Suprapubic skin (tissue), 4 donors: ENCODE measurements at regions not wholly inside any gene's neighbourhood (a gene's known extent, or its start where the extent isn't known, plus 50 kb on each side); places are given as distances from the start of the nearest gene placed in this dataset.
"Not testable (repeated sequence)": the region's sequence is repeated elsewhere in the genome, so short reads cannot be mapped to it uniquely, and the experiment has no call there.

Source experiments
- DNase-seq, 2 donors: peaks; one replicate each; pipeline ENCODE4 v3.0.0-alpha.2; 2019; ENCODE audit warnings: low spot score in 2 of 2
- H3K27ac ChIP-seq: fragments of 200-600 bp; sonication (generic); one replicate; pipeline ENCODE4 v1.5.1; 2019
- H3K27me3 ChIP-seq: fragments of 200-600 bp; sonication (generic); one replicate; pipeline ENCODE4 v1.5.1; 2019
- H3K36me3 ChIP-seq: fragments of 200-600 bp; sonication (generic); one replicate; pipeline ENCODE4 v1.5.1; 2019
- H3K4me1 ChIP-seq: fragments of 200-600 bp; sonication (generic); one replicate; pipeline ENCODE4 v1.5.1; 2019
- H3K4me3 ChIP-seq: fragments of 200-600 bp; sonication (generic); one replicate; pipeline ENCODE4 v1.5.1; 2019; ENCODE audit warnings: mild to moderate bottlenecking
- H3K9me3 ChIP-seq: fragments of 200-600 bp; sonication (generic); one replicate; pipeline ENCODE4 v1.5.1; 2019
- EP300 ChIP-seq: sonication (generic); formaldehyde crosslinking; IDR thresholded peaks from one replicate; pipeline ENCODE4 v1.6.1; 2017; ENCODE audit warnings: antibody characterized with exemption
- POLR2A ChIP-seq, 2 donors: fragments of 450-650 bp; IDR thresholded peaks; one replicate each; pipeline ENCODE4 v1.6.1; 2017; ENCODE audit warnings: antibody characterized with exemption in 2 of 2, mild to moderate bottlenecking in 2 of 2, moderate library complexity in 2 of 2
- POLR2AphosphoS5 ChIP-seq, 3 donors: sonication (generic); formaldehyde crosslinking; IDR thresholded peaks; one replicate each; pipeline ENCODE4 v1.6.1; 2017; ENCODE audit warnings: antibody characterized with exemption in 3 of 3
- WGBS: methylation state at CpG from one replicate; pipeline ENCODE4 v1.1.5; 2018; 5-methylcytosine and 5-hydroxymethylcytosine counted together
- TF ChIP-seq, protein P1 (sequence below), 2 donors: fragments of 200-600 bp in 1 of 2; fragments of 450-650 bp in 1 of 2; sonication (generic) in 1 of 2; IDR thresholded peaks; one replicate each; pipeline ENCODE4 v1.5.1; 2016 to 2019; ENCODE audit warnings: antibody characterized with exemption in 2 of 2, mild to moderate bottlenecking in 1 of 2, moderate library complexity in 1 of 2

DNA sequence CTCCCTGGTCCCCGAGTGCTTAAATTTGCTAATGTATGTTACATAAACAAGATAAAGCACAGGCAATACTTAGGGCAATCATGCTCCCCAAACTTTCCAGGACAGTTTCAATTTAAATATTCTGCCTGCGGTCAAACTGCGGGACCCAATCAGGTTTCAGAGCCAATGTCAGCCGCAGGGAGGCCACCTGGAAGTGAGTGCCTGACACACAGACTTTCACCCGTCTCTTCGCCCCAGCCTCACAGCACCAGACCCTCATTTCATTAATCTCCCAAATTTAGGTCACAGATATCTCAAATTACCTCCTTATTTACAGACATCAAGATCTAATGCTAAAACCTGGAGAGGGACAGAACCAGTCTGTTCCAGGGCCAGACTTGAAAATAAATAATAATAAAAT is 107.2 kb upstream of the ALDH1A3 start:
- DNase-seq, result no peak
- H3K4me1 ChIP-seq, result no peaks in the 10 kb centered on the region
- peak overlapping the region; percentile 45 for H3K27ac ChIP-seq
- 79% methylated on average over 6 of the region's 6 CpGs for WGBS
- H3K4me3 ChIP-seq, result no peak overlapping the region
- TF ChIP-seq POLR2AphosphoS5 (IDR thresholded peaks at IDR 0.05) (no peak), POLR2A (IDR thresholded peaks at IDR 0.05) (no peak), EP300 (no peak)
- TF ChIP-seq, protein P1, sequence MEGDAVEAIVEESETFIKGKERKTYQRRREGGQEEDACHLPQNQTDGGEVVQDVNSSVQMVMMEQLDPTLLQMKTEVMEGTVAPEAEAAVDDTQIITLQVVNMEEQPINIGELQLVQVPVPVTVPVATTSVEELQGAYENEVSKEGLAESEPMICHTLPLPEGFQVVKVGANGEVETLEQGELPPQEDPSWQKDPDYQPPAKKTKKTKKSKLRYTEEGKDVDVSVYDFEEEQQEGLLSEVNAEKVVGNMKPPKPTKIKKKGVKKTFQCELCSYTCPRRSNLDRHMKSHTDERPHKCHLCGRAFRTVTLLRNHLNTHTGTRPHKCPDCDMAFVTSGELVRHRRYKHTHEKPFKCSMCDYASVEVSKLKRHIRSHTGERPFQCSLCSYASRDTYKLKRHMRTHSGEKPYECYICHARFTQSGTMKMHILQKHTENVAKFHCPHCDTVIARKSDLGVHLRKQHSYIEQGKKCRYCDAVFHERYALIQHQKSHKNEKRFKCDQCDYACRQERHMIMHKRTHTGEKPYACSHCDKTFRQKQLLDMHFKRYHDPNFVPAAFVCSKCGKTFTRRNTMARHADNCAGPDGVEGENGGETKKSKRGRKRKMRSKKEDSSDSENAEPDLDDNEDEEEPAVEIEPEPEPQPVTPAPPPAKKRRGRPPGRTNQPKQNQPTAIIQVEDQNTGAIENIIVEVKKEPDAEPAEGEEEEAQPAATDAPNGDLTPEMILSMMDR (IDR thresholded peaks at IDR 0.05), result no peak
- H3K9me3 ChIP-seq, result no peaks in the 10 kb centered on the region
- peaks cover 3% of the 10 kb centered on the region for H3K27me3 ChIP-seq
- no peaks in the 10 kb centered on the region for H3K36me3 ChIP-seq

DNA sequence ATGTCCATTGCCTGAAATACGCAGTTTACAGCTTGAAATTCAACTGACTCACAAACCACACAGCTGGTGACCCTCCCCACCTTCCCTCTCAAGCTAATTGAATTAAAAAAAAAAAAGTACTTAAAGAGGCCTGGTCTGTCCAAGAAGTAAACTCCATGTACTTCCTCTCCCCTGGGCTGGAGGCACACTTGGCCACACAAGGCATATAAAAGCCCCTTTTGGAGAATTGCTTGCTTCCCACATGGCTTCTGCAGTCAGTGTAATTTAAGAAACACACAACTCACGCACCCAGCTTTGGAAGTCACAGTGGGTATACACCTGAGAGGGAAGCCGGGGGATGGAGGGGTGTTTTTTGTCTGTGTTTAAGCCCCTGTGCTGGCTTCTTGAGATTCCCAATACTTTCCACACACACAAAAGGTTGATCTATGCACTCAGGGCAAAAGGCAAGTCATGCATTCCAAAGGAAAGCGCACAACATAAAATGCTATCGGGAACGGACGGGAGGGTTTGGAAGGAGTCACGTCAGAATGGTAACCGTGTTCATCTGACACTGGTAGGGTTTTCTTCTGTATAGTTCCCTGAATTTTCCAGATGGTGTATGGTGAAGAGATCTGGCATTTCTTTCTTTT is 106.6 kb upstream of the ALDH1A3 start:
- no peak overlapping the region for H3K27ac ChIP-seq
- no peak overlapping the region for H3K4me3 ChIP-seq
- no peaks in the 10 kb centered on the region for H3K4me1 ChIP-seq
- 90% methylated on average over 9 of the region's 9 CpGs for WGBS
- no peak for DNase-seq
- H3K36me3 ChIP-seq, result no peaks in the 10 kb centered on the region
- no peaks in the 10 kb centered on the region for H3K27me3 ChIP-seq
- TF ChIP-seq, protein P1 (IDR thresholded peaks at IDR 0.05), result no peak
- TF ChIP-seq POLR2AphosphoS5 (IDR thresholded peaks at IDR 0.05) (no peak), EP300 (no peak), POLR2A (IDR thresholded peaks at IDR 0.05) (no peak)
- no peaks in the 10 kb centered on the region for H3K9me3 ChIP-seq

DNA sequence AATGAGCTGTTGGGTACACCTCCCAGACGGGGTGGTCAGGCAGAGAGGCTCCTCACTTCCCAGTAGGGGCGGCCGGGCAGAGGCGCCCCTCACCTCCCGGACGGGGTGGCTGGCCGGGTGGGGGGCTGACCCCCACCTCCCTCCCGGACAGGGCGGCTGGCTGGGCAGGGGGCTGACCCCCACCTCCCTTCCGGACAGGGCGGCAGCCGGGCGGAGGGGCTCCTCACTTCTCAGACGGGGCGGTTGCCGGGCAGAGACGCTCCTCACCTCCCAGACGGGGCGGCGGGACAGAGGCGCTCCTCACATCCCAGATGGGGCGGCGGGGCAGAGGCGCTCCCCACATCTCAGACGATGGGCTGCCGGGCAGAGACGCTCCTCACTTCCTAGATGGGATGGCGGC is 105.6 kb upstream of the ALDH1A3 start:
- H3K27ac ChIP-seq, H3K9me3 ChIP-seq, DNase-seq, H3K4me1 ChIP-seq, H3K4me3 ChIP-seq, H3K36me3 ChIP-seq, H3K27me3 ChIP-seq: not testable (repeated sequence)
- 95% methylated on average over 24 of the region's 28 CpGs for WGBS

DNA sequence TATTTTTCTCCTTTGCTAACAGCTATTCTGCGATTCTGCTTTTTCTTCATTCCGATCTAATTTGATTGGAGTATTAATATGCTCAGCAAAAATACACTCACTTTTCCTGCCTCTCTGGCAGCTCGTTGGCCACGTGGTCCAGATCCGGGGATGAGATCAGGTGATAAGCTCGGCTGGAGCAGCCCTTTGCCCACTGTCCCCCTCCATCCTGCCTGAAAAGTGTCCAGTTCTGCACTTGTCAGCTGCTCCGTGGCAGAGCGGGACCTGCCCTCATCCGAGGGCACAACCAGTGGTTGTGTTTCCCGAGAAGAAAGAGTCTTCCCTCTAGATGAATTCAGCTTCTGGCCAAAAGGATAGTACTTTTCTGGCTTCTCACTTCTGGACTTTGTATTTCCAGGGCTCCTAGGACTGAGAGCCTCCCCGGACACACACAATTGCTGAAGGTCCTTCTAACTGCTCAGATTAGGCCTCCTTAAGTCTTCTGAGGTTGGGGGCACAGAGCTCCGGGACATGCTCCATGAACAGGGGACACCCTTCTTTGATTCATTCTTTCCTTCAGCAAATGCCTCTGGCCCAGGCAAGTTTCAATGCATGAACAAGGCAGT is 103.9 kb upstream of the ALDH1A3 start:
- Histone ChIP-seq H3K4me1 (no peaks in the 10 kb centered on the region), H3K27me3 (no peaks in the 10 kb centered on the region), H3K4me3 (no peak overlapping the region), H3K9me3 (no peaks in the 10 kb centered on the region), H3K36me3 (no peaks in the 10 kb centered on the region), H3K27ac (no peak overlapping the region)
- WGBS, result 94% methylated on average over 12 of the region's 12 CpGs
- DNase-seq, result no peak
- TF ChIP-seq POLR2A (IDR thresholded peaks at IDR 0.05) (no peak), POLR2AphosphoS5 (IDR thresholded peaks at IDR 0.05) (no peak), EP300 (no peak)
- TF ChIP-seq, protein P1 (IDR thresholded peaks at IDR 0.05), result no peak

DNA sequence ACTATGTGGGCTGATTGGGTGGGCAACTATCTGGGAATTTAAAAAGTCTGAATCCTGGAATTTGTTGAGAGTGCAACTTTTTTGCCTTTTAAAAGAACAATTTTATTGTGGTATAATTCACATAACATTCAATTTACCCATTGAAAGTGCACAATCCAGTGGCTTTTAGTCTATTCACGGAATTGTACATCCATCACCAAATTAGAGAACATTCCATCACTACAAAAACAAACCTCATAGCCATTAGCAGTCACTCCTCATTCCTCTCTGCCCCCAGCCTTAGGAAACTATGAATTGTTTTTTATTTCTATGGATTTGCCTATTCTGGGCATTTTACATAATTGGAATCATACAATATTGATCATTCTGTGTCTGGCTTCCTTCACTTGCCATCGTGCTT is 101.8 kb upstream of the ALDH1A3 start:
- Histone ChIP-seq H3K4me1 (no peaks in the 10 kb centered on the region), H3K9me3 (no peaks in the 10 kb centered on the region), H3K27ac (no peak overlapping the region), H3K27me3 (peaks cover 5% of the 10 kb centered on the region), H3K36me3 (no peaks in the 10 kb centered on the region), H3K4me3 (no peak overlapping the region)
- WGBS, result 79% methylated on average over 2 of the region's 2 CpGs
- DNase-seq, result no peak
- TF ChIP-seq, protein P1 (IDR thresholded peaks at IDR 0.05), result no peak
- TF ChIP-seq POLR2A (IDR thresholded peaks at IDR 0.05) (no peak), POLR2AphosphoS5 (IDR thresholded peaks at IDR 0.05) (no peak), EP300 (no peak)
